Hematopoietic multipotent progenitor cell treated with erythropoietin and hydrocortisone succinate and interleukin-3 and kit ligand, for 8 days (in vitro differentiated cells): ENCODE measurements at regions not wholly inside any gene's neighbourhood (a gene's known extent, or its start where the extent isn't known, plus 50 kb on each side); places are given as distances from the start of the nearest gene placed in this dataset.
A peak's percentile ranks its signal among the peaks of the same experiment; 100 is the strongest.
"Not testable (repeated sequence)": the region's sequence is repeated elsewhere in the genome, so short reads cannot be mapped to it uniquely, and the experiment has no call there.

ENCODE experiments used
- DNase-seq: peaks from one replicate; pipeline ENCODE4 v3.0.0-alpha.2; 2015

GRCh38 chr13:110811008-110811720 lies 97.7 kb downstream of the ING1 start:
- no peak for DNase-seq

- DNase-seq, result no peak
Observed at GRCh38 chr13:110811771-110812120, 98.2 kb downstream of the ING1 start.

- DNase-seq, result no peak
Observed at GRCh38 chr13:110812121-110812868, 98.8 kb downstream of the ING1 start.

GRCh38 chr13:110812869-110813645 lies 99.6 kb downstream of the ING1 start:
- DNase-seq, result no peak

GRCh38 chr13:110813646-110814624 lies 100.4 kb downstream of the ING1 start:
- no peak for DNase-seq

- DNase-seq, result no peak
Observed at GRCh38 chr13:110815471-110816204, 99.2 kb downstream of the ANKRD10 start.

DNA sequence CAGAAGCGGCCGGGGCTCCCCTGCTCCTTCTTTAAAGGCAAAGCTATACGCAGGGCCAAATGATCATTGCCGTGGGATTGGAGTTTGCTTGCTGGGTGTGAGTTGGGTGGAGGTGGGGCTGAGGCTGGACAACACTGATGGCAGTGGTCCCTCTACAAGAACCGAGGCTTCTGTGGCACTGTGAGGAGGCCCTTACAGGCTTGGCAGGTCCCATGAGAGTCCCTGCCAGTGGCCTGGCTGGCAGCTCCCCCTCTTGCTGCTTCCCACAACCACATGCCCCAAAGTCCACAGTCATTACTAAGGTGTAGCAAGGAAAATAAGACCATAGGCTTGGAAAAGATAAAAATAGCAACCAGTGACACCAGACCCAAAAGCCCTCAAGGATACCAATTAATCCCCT lies 98.4 kb downstream of the ANKRD10 start:
- DNase-seq, result no peak

GRCh38 chr13:110817143-110817542 lies 97.7 kb downstream of the ANKRD10 start:
- DNase-seq, result no peak

DNA sequence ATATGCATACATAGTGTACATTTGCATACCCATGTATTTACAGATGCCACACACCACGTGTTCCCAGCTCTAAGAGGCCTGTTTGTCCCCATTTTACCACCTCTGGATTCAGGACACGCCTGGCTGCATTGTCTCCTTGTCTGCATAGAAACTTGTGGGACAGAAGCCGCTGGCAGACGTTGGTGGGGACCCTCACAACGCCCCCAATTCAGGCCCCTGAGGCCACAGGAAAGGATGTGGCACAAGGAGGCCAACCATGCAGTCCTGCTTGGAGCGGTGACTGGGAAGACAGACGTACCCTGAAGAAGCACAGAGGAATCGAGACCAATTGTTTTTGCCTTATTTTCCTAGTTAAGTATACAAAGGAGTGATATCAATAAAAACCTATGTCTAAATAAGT lies 96.1 kb downstream of the ANKRD10 start:
- no peak for DNase-seq

DNA sequence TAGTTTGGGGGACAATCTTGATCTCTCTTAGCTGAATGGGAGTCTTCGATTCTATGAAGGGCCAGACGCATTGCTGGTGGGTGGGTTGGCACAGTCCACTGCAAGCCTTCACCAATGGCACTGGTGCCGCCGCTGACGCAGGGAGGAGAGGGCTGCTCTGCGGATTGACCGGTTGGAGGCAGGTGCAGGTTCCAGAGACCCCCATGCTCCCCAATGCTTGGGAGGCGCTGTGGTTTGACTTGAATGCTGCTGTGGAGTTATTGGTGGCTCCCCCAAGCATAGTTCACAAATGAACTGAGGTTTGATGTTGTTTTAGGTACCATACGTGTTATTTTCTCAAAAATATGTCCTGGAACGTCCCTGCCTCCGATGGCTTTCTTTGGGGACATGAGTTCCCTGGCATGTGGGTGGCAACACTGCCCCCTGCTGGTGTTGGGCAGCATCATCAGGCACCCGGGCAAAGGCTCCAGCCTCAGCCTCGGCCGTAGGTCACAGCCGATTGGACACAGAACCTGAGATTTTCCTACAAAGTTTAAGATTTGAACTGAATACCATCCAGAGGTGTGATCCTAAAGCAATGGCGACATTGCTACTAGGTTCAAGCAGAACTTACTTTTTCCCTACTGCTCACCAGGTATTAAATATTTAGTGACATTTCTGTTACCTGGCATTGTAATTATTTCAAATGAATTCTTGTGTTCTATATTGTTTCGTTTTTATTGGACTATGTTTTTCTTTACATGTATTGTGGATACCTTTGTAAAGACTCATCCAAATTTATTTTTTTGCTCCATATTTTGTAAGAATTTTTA lies 95.5 kb downstream of the ANKRD10 start:
- peak; percentile 74 for DNase-seq

- no peak for DNase-seq
Observed at GRCh38 chr13:110820322-110820721, 94.5 kb downstream of the ANKRD10 start.

DNA sequence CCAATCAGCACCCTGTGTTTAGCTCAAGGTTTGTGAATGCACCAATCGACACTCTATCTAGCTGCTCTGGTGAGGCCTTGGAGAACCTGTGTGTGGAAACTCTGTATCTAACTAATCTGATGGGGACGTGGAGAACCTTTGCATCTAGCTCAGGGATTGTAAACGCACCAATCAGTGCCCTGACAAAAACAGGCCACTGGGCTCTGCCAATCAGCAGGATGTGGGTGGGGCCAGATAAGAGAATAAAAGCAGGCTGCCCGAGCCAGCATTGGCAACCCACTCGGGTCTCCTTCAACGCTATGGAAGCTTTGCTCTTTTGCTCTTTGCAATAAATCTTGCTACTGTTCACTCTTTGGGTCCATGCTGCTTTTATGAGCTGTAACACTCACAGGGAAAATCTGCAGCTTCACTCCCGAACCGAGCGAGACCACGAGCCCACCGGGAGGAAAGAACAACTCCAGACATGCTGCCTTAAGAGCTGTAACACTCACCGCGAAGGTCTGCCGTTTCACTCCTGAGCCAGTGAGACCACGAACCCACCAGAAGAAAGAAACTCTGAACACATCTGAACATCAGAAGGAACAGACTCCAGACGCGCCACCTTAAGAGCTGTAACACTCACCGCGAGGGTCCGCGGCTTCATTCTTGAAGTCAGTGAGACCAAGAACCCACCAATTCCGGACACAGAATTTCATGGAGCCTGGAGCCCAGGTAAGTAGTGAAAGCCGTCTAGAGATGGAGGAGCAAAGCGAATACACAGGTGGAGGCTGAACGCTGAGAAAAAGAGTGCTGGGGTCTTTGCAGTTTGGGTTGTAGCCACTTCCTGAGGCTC lies 92.8 kb downstream of the ANKRD10 start:
- DNase-seq, result not testable (repeated sequence)

- no peak for DNase-seq
Observed at GRCh38 chr13:110822669-110822945, 92.3 kb downstream of the ANKRD10 start.

DNA sequence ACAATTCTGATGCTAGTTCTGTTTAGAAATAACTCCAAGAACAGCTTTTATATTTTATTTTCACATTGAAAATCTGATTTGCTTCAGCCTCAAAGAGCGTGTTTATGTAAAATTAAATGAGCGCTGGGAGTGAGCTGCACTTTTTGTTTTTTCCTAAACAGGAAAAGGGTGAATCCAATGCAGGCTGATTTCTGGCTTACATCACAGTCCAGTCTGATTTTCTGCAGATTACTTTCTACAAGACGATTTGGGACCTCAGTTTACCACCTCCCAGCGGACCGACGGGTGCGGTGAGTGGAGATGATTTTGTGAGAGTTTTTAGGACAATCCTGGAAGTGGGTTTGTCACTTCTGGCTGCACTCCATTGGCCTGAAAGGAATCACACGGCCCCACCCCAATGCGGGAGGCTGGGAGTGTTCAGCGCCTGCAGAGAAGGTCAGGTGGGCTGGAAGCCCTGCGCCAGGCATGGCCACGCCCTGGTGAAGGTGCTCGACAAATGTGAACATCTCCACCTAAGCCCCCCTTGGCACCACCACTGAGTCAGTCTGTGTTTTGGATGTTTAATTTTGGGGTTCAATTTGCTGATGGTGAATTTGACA lies 90.1 kb downstream of the ANKRD10 start:
- no peak for DNase-seq

GRCh38 chr13:110825516-110825915 lies 89.4 kb downstream of the ANKRD10 start:
- no peak for DNase-seq

- DNase-seq, result no peak
Observed at GRCh38 chr13:110826101-110826500, 88.8 kb downstream of the ANKRD10 start.

- no peak for DNase-seq
Observed at GRCh38 chr13:110826861-110827672, 87.8 kb downstream of the ANKRD10 start.
